ENCODE measurements at regions not wholly inside any gene's neighbourhood (a gene's known extent, or its start where the extent isn't known, plus 50 kb on each side); places are given as distances from the start of the nearest gene placed in this dataset.

DNA sequence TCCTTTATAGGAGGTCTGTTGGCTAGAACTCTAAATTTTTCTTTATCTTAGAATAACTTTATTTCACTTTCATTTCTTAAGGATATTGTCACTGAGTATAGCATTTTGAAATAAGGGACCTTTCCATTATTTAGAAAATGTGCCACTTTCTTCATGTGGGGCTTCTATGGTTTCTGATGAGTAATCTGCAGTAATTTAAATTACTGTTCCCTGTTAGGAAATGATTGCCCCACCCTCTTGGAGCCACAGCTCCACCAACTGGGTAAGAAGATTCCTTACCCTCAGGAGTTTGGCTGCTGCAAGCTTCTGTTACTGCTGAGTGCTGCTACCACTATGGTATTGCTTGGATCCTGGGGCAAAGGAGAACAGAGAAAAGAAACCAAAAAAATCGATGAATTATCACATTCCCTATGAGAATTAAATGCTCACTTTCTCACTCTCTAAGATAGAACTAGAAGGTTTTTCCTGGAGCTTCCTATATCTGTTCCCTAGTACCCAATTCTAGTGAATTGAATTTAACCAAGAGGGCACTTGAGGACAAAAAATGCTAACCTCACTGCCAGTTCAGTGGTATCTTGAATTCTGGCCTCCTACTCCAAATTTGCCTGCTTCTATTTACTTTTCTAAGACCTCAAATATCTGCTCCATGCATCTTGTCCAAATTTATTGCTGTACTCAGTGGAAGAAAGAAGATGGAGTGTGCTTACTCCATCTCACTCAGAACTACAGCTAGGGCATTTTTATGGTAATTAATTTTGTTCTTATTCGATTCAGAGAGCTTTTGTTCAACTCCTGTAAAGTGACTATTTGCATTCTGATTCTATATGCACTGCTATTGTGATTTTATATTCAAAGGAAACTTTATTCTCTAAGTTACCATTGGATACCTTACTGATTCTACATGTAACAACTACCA lies 2111.3 kb downstream of the MAT2B start:
- H3K27ac ChIP-seq = no peak overlapping the region
- no peak overlapping the region for H3K9ac ChIP-seq
- TF ChIP-seq EZH2phosphoT487 (IDR thresholded peaks at IDR 0.05; ENCODE audit: insufficient read depth, low read depth) (no peak), EZH2 (IDR thresholded peaks at IDR 0.05; ENCODE audit: insufficient read depth, poor library complexity, severe bottlenecking) (no peak)
- H3K4me1 ChIP-seq (ENCODE audit: insufficient read depth) = no peaks in the 10 kb centered on the region
- WGBS, 2 experiments (ENCODE audit: low coverage in 1 of 2, low lambda C conversion rate in 2 of 2, missing lambda C conversion rate in 2 of 2) = 0 to 3% methylated on average over 2 of the region's 2 CpGs
- H3F3A ChIP-seq (ENCODE audit: insufficient read depth) = no peaks in the 10 kb centered on the region
- in situ Hi-C loops (cut with MboI) = no loop called here
- no peaks in the 10 kb centered on the region for H3K9me2 ChIP-seq (ENCODE audit: insufficient read depth)
- no peaks in the 10 kb centered on the region for H3K27me3 ChIP-seq (replicated peaks; ENCODE audit: insufficient read depth)
- no peak overlapping the region for H3K4me2 ChIP-seq (ENCODE audit: unreplicated experiment)
- no peak for DNase-seq
- no peaks in the 10 kb centered on the region for H3K79me2 ChIP-seq (ENCODE audit: insufficient read depth)
- no peaks in the 10 kb centered on the region for H4K20me1 ChIP-seq (ENCODE audit: insufficient read depth)
- no peak overlapping the region for H3K4me3 ChIP-seq
- no peaks in the 10 kb centered on the region for H3K9me3 ChIP-seq (ENCODE audit: low read depth)
- no peaks in the 10 kb centered on the region for H3K36me3 ChIP-seq (ENCODE audit: low read depth)
- no peak overlapping the region for H2AFZ ChIP-seq

DNA sequence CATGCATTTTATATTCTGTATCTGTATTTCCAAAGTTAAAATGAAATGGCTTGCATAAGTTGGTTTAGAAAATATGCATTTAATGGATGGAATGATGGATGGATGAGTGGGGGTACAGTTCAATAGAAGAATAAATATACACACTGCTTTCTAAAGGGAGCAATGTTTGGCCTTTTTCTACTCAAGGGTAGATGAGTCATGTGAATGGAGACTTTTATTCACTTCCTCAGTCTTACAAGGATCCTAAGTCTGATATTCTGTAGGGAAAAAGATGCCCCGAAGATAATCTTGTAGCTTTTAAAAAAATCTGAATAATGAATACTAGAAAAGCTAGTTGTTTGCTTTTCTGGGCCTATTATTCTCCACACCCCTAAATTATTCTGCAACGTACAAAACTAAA lies 2112.1 kb downstream of the MAT2B start:
- H3K9ac ChIP-seq = no peak overlapping the region
- H3K4me3 ChIP-seq = no peak overlapping the region
- H3K36me3 ChIP-seq (ENCODE audit: low read depth) = no peaks in the 10 kb centered on the region
- DNase-seq = no peak
- H3K9me2 ChIP-seq (ENCODE audit: insufficient read depth) = no peaks in the 10 kb centered on the region
- no peaks in the 10 kb centered on the region for H4K20me1 ChIP-seq (ENCODE audit: insufficient read depth)
- TF ChIP-seq EZH2 (IDR thresholded peaks at IDR 0.05; ENCODE audit: insufficient read depth, poor library complexity, severe bottlenecking) (no peak), EZH2phosphoT487 (IDR thresholded peaks at IDR 0.05; ENCODE audit: insufficient read depth, low read depth) (no peak)
- H3K79me2 ChIP-seq (ENCODE audit: insufficient read depth) = no peaks in the 10 kb centered on the region
- no peaks in the 10 kb centered on the region for H3F3A ChIP-seq (ENCODE audit: insufficient read depth)
- H3K4me2 ChIP-seq (ENCODE audit: unreplicated experiment) = no peak overlapping the region
- no peak overlapping the region for H2AFZ ChIP-seq
- no peaks in the 10 kb centered on the region for H3K27me3 ChIP-seq (replicated peaks; ENCODE audit: insufficient read depth)
- no peaks in the 10 kb centered on the region for H3K4me1 ChIP-seq (ENCODE audit: insufficient read depth)
- in situ Hi-C loops (cut with MboI) = no loop called here
- WGBS, 2 experiments (ENCODE audit: low coverage in 1 of 2, low lambda C conversion rate in 2 of 2, missing lambda C conversion rate in 2 of 2) = 18 to 27% methylated on average over 2 of the region's 2 CpGs
- H3K27ac ChIP-seq = no peak overlapping the region
- H3K9me3 ChIP-seq (ENCODE audit: low read depth) = no peaks in the 10 kb centered on the region

- Histone ChIP-seq H3K9me2 (ENCODE audit: insufficient read depth) (no peaks in the 10 kb centered on the region), H4K20me1 (ENCODE audit: insufficient read depth) (no peaks in the 10 kb centered on the region), H3F3A (ENCODE audit: insufficient read depth) (no peaks in the 10 kb centered on the region), H3K27me3 (replicated peaks; ENCODE audit: insufficient read depth) (no peaks in the 10 kb centered on the region), H3K4me3 (no peak overlapping the region), H3K4me2 (ENCODE audit: unreplicated experiment) (no peak overlapping the region), H3K4me1 (ENCODE audit: insufficient read depth) (no peaks in the 10 kb centered on the region), H3K9ac (no peak overlapping the region), H3K9me3 (ENCODE audit: low read depth) (no peaks in the 10 kb centered on the region), H3K79me2 (ENCODE audit: insufficient read depth) (no peaks in the 10 kb centered on the region), H3K36me3 (ENCODE audit: low read depth) (no peaks in the 10 kb centered on the region), H2AFZ (no peak overlapping the region), H3K27ac (no peak overlapping the region)
- TF ChIP-seq EZH2 (IDR thresholded peaks at IDR 0.05; ENCODE audit: insufficient read depth, poor library complexity, severe bottlenecking) (no peak), EZH2phosphoT487 (IDR thresholded peaks at IDR 0.05; ENCODE audit: insufficient read depth, low read depth) (no peak)
- in situ Hi-C loops (cut with MboI) = no loop called here
- 4 to 8% methylated on average over 1 of the region's 1 CpG for WGBS, 2 experiments (ENCODE audit: low coverage in 1 of 2, low lambda C conversion rate in 2 of 2, missing lambda C conversion rate in 2 of 2)
- no peak for DNase-seq
Observed at GRCh38 chr5:165620394-165620793, 2115.0 kb downstream of the MAT2B start.

DNA sequence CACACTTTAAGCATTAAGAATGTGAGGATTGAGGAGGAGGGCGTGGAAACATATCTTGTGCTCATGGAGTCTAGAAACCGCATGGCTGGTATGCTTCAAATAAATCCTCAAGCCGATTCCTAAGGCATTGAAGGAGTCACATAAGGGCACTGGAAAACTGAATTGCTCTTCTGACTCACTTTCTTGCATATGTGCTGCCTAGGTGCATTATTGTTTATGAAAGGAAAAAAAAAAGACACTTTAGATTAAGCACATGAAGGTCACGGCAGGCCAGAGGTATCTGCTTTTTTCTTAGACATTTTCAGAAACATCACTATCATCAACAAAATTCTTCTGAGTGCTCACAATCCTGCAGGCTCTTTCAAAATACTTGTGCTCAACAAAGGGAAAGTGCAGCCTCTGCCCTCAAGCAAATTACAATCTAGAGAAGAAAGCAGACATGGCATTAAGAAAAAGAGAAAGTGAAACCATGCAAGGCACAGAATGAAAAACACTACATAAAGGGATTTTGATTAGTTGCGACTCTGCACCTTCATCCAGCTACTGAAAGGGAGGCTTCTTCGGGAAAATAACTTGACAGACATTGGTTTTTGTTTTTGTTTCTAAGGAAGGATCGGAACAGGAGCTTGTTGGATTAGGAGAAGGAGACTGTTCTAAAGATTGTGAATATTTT lies 2117.6 kb downstream of the MAT2B start:
- TF ChIP-seq EZH2 (IDR thresholded peaks at IDR 0.05; ENCODE audit: insufficient read depth, poor library complexity, severe bottlenecking) (no peak), EZH2phosphoT487 (IDR thresholded peaks at IDR 0.05; ENCODE audit: insufficient read depth, low read depth) (no peak)
- no peaks in the 10 kb centered on the region for H3K9me2 ChIP-seq (ENCODE audit: insufficient read depth)
- H3K9me3 ChIP-seq (ENCODE audit: low read depth) = no peaks in the 10 kb centered on the region
- 37 to 38% methylated on average over 7 of the region's 7 CpGs for WGBS, 2 experiments (ENCODE audit: low coverage in 1 of 2, low lambda C conversion rate in 2 of 2, missing lambda C conversion rate in 2 of 2)
- H3K27ac ChIP-seq = no peak overlapping the region
- H3K36me3 ChIP-seq (ENCODE audit: low read depth) = no peaks in the 10 kb centered on the region
- DNase-seq = no peak
- no peaks in the 10 kb centered on the region for H3K79me2 ChIP-seq (ENCODE audit: insufficient read depth)
- no peaks in the 10 kb centered on the region for H3F3A ChIP-seq (ENCODE audit: insufficient read depth)
- H4K20me1 ChIP-seq (ENCODE audit: insufficient read depth) = no peaks in the 10 kb centered on the region
- no peak overlapping the region for H3K9ac ChIP-seq
- H2AFZ ChIP-seq = no peak overlapping the region
- H3K27me3 ChIP-seq (replicated peaks; ENCODE audit: insufficient read depth) = no peaks in the 10 kb centered on the region
- H3K4me2 ChIP-seq (ENCODE audit: unreplicated experiment) = no peak overlapping the region
- H3K4me3 ChIP-seq = no peak overlapping the region; the same call in 1 of the 2 replicates
- in situ Hi-C loops (cut with MboI) = no loop called here
- H3K4me1 ChIP-seq (ENCODE audit: insufficient read depth) = no peaks in the 10 kb centered on the region
